GM21360 (cell line): ENCODE measurements at regions not wholly inside any gene's neighbourhood (a gene's known extent, or its start where the extent isn't known, plus 50 kb on each side); places are given as distances from the start of the nearest gene placed in this dataset.

Experiments used
- ATAC-seq: cut with Tn5 transposase; IDR thresholded peaks from one replicate; pipeline ENCODE4 v1.9.1; 2021; ENCODE audit warnings: mild to moderate bottlenecking, moderate library complexity; ENCODE audit not compliant: unreplicated experiment

GRCh38 chr2:64361151-64361938, 92.6 kb upstream of the LGALSL start:
- ATAC-seq, result no peak

- ATAC-seq, result no peak
Observed at GRCh38 chr2:64362562-64363026, 91.4 kb upstream of the LGALSL start.

GRCh38 chr2:64363140-64363539, 90.8 kb upstream of the LGALSL start:
- ATAC-seq, result no peak

- ATAC-seq, result no peak
Observed at GRCh38 chr2:64363848-64364247, 90.1 kb upstream of the LGALSL start.

- ATAC-seq, result no peak
Observed at GRCh38 chr2:64367444-64368232, 86.3 kb upstream of the LGALSL start.

GRCh38 chr2:64369706-64370105, 84.3 kb upstream of the LGALSL start:
- ATAC-seq, result no peak

- ATAC-seq, result no peak
Observed at GRCh38 chr2:64371727-64372126, 82.2 kb upstream of the LGALSL start.

GRCh38 chr2:64374686-64375085, 79.3 kb upstream of the LGALSL start:
- ATAC-seq, result no peak

GRCh38 chr2:64376926-64377325, 77.0 kb upstream of the LGALSL start:
- ATAC-seq, result no peak

- ATAC-seq, result no peak
Observed at GRCh38 chr2:64379186-64379585, 74.8 kb upstream of the LGALSL start.

- no peak for ATAC-seq
Observed at GRCh38 chr2:64380853-64381527, 73.0 kb upstream of the LGALSL start.

- no peak for ATAC-seq
Observed at GRCh38 chr2:64383016-64383591, 70.9 kb upstream of the LGALSL start.

GRCh38 chr2:64383881-64384280, 70.1 kb upstream of the LGALSL start:
- no peak for ATAC-seq

- ATAC-seq, result no peak
Observed at GRCh38 chr2:64386676-64387075, 67.3 kb upstream of the LGALSL start.

- ATAC-seq, result no peak
Observed at GRCh38 chr2:64390586-64390985, 63.4 kb upstream of the LGALSL start.

GRCh38 chr2:64391424-64391823, 62.5 kb upstream of the LGALSL start:
- ATAC-seq, result no peak

GRCh38 chr2:64391940-64392339, 62.0 kb upstream of the LGALSL start:
- no peak for ATAC-seq

GRCh38 chr2:64392529-64392928, 61.4 kb upstream of the LGALSL start:
- no peak for ATAC-seq

- no peak for ATAC-seq
Observed at GRCh38 chr2:64393383-64394010, 60.5 kb upstream of the LGALSL start.

- ATAC-seq, result no peak
Observed at GRCh38 chr2:64394153-64394552, 59.8 kb upstream of the LGALSL start.

GRCh38 chr2:64396001-64396400, 58.0 kb upstream of the LGALSL start:
- no peak for ATAC-seq
